Thoracic aorta (tissue), 2 donors: ENCODE measurements at regions not wholly inside any gene's neighbourhood (a gene's known extent, or its start where the extent isn't known, plus 50 kb on each side); places are given as distances from the start of the nearest gene placed in this dataset.

ENCODE experiments used
- ATAC-seq: fragments of 150-250 bp; one replicate; pipeline ENCODE4 v1.8.0; 2017; ENCODE audit warnings: low read depth; ENCODE audit not compliant: insufficient number of reproducible peaks, low FRiP score
- DNase-seq: peaks from one replicate; pipeline ENCODE4 v3.0.0-alpha.2; 2020; ENCODE audit warnings: low spot score
- H3K27ac ChIP-seq, 2 donors: fragments of 200-600 bp; sonication (generic); 1 replicate in 1 of 2; 2 replicates in 1 of 2; pipeline ENCODE4 v1.5.1; 2016; ENCODE audit warnings: mild to moderate bottlenecking in 2 of 2, moderate library complexity in 2 of 2
- H3K27me3 ChIP-seq: fragments of 200-600 bp; sonication (generic); replicated peaks from 2 replicates; pipeline ENCODE4 v1.6.0; 2016; ENCODE audit warnings: mild to moderate bottlenecking; ENCODE audit not compliant: insufficient read depth
- H3K36me3 ChIP-seq: fragments of 200-600 bp; sonication (generic); one replicate; pipeline ENCODE4 v1.5.1; 2016
- H3K4me1 ChIP-seq, 2 donors: fragments of 200-600 bp; sonication (generic); 1 replicate in 1 of 2; 2 replicates in 1 of 2; pipeline versions ENCODE4 v1.5.1 to v1.6.0; 2016; ENCODE audit warnings: low read depth in 2 of 2, mild to moderate bottlenecking in 1 of 2; ENCODE audit not compliant: control insufficient read depth in 1 of 2
- H3K4me3 ChIP-seq: fragments of 200-600 bp; sonication (generic); 2 replicates; pipeline ENCODE4 v1.5.1; 2016; ENCODE audit warnings: mild to moderate bottlenecking
- H3K9me3 ChIP-seq: fragments of 200-600 bp; sonication (generic); 2 replicates; pipeline ENCODE4 v1.5.1; 2016
- TF ChIP-seq, protein P1 (sequence below): fragments of 200-600 bp; sonication (generic); IDR thresholded peaks from one replicate; pipeline ENCODE4 v1.5.1; 2019; ENCODE audit warnings: antibody characterized with exemption

DNA sequence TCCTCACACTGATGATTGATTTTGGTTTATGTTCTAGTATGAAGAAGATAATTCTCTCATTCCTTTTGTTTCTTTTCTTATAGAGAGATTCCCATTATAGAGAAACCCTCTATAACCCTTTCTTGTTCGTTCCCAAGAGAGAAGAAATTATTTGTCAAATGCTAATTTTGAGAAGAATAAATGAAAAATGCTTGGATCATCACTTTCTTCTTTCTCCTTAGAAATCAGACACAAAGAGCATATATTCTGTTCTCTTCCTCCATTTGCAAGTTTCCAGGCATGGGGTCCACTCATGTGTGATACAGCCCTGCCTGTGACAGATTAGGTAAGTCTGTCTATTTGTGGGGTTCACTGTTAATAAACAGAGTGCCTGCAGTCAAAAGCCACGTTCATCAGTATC is 222.6 kb upstream of the NECTIN3 start:
- no peak for DNase-seq
- Histone ChIP-seq H3K27me3 (no peaks in the 10 kb centered on the region), H3K4me1 (no peaks in the 10 kb centered on the region), H3K9me3 (no peaks in the 10 kb centered on the region), H3K36me3 (no peaks in the 10 kb centered on the region), H3K27ac (no peak overlapping the region), H3K4me3 (no peak overlapping the region)
- ATAC-seq = no peak
- TF ChIP-seq, protein P1, sequence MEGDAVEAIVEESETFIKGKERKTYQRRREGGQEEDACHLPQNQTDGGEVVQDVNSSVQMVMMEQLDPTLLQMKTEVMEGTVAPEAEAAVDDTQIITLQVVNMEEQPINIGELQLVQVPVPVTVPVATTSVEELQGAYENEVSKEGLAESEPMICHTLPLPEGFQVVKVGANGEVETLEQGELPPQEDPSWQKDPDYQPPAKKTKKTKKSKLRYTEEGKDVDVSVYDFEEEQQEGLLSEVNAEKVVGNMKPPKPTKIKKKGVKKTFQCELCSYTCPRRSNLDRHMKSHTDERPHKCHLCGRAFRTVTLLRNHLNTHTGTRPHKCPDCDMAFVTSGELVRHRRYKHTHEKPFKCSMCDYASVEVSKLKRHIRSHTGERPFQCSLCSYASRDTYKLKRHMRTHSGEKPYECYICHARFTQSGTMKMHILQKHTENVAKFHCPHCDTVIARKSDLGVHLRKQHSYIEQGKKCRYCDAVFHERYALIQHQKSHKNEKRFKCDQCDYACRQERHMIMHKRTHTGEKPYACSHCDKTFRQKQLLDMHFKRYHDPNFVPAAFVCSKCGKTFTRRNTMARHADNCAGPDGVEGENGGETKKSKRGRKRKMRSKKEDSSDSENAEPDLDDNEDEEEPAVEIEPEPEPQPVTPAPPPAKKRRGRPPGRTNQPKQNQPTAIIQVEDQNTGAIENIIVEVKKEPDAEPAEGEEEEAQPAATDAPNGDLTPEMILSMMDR = no peak

DNA sequence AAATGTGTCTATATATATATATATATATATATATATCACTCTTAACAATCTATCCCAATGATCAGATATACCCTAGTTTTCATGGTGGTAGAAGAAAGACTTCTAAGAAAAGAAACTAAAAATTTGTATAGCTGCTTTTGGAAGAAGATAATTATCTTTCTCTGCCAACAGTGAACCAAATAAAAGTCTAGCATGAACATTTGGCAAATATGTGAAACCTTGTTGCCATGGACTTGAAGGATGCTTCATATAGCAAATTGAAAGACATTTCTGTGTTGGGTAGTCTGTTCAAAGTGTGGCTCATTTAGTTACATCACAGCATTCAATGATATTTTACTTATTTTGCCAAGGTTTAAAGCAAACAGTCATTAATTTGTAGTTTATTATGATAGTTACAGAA is 219.9 kb upstream of the NECTIN3 start:
- no peak overlapping the region for H3K27ac ChIP-seq
- no peaks in the 10 kb centered on the region for H3K9me3 ChIP-seq
- DNase-seq (no peak), ATAC-seq (no peak)
- H3K4me3 ChIP-seq = no peak overlapping the region
- H3K27me3 ChIP-seq = no peaks in the 10 kb centered on the region
- no peaks in the 10 kb centered on the region for H3K4me1 ChIP-seq
- H3K36me3 ChIP-seq = no peaks in the 10 kb centered on the region
- TF ChIP-seq, protein P1 = no peak

DNA sequence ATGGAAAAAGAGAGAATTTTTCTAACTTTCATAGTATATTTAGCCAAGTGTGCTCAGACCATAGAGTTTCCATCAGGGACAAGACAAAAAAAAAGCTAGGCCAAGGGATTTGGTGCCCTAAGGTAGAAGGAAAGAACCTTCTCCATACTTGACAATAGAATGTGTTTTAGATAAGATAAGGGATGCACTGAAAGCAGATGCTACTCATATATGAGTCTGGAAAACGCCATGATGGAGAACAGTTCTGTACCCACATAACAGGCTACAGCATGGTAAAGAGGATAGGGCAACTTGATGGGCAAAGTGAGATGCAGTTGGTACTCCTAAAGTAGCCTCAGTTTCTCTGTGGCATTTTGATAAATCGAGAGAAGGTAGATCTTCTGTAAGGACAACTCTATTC is 216.4 kb upstream of the NECTIN3 start:
- no peaks in the 10 kb centered on the region for H3K36me3 ChIP-seq
- no peaks in the 10 kb centered on the region for H3K9me3 ChIP-seq
- H3K27me3 ChIP-seq = no peaks in the 10 kb centered on the region
- H3K27ac ChIP-seq = no peak overlapping the region
- TF ChIP-seq, protein P1 = no peak
- DNase-seq (no peak), ATAC-seq (no peak)
- no peaks in the 10 kb centered on the region for H3K4me1 ChIP-seq
- H3K4me3 ChIP-seq = no peak overlapping the region

DNA sequence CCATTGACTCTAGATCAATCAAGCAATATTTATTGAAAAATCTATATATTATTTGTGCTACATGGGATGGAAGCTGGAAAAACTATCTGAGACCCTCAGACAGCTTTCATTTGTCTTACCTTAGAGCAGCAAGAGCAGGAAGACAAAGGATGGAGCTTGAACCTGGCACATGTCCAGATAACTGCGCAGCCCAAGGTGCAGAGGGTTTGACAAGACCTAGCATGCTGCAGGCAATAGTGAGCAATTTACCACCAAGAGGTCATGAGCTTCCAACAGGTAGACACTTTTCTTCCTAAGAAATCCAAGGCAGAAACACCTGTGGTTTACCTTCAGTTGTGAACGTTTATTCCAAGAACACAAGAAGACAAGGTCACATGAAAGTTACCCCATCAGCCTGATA is 214.7 kb upstream of the NECTIN3 start:
- DNase-seq = no peak
- ATAC-seq = no peak
- TF ChIP-seq, protein P1 = no peak
- H3K9me3 ChIP-seq = no peaks in the 10 kb centered on the region
- no peaks in the 10 kb centered on the region for H3K27me3 ChIP-seq
- no peaks in the 10 kb centered on the region for H3K36me3 ChIP-seq
- no peak overlapping the region for H3K27ac ChIP-seq
- H3K4me3 ChIP-seq = no peak overlapping the region
- no peaks in the 10 kb centered on the region for H3K4me1 ChIP-seq

DNA sequence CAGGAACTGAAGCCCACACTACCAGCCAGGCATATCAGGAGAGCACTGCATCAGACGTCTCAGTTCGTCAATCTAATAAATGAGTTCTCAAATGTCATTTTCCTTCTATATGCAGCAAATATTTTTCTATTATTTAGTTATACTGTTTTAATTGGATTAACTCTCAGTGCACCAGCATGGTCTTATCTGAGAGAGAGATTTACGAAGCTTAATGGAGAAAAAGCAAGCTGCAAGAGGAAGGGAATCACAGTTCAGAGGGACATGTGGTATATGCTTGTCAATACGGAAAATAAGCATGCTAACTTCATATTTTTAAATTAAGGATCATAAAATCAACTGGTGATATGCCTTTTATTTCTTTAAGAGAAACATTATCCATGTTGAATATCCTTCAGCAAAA is 213.1 kb upstream of the NECTIN3 start:
- TF ChIP-seq, protein P1 = no peak
- no peaks in the 10 kb centered on the region for H3K4me1 ChIP-seq
- H3K27ac ChIP-seq = no peak overlapping the region
- no peak for DNase-seq
- no peaks in the 10 kb centered on the region for H3K9me3 ChIP-seq
- H3K27me3 ChIP-seq = no peaks in the 10 kb centered on the region
- no peaks in the 10 kb centered on the region for H3K36me3 ChIP-seq
- H3K4me3 ChIP-seq = no peak overlapping the region
- no peak for ATAC-seq
